Testis (tissue), 2 donors: ENCODE measurements at regions not wholly inside any gene's neighbourhood (a gene's known extent, or its start where the extent isn't known, plus 50 kb on each side); places are given as distances from the start of the nearest gene placed in this dataset.

Experiments
- DNase-seq: peaks from one replicate; pipeline ENCODE4 v3.0.0-alpha.2; 2019
- H3K27ac ChIP-seq, 2 donors: fragments of 200-600 bp; sonication (generic); one replicate each; pipeline ENCODE4 v1.5.1; 2019
- H3K27me3 ChIP-seq: fragments of 200-600 bp; sonication (generic); one replicate; pipeline ENCODE4 v1.5.1; 2019
- H3K36me3 ChIP-seq: fragments of 200-600 bp; sonication (generic); one replicate; pipeline ENCODE4 v1.5.1; 2017; ENCODE audit warnings: low read depth; ENCODE audit errors: missing control alignments
- H3K4me1 ChIP-seq: fragments of 200-600 bp; sonication (generic); one replicate; pipeline ENCODE4 v1.5.1; 2019
- H3K4me3 ChIP-seq, 2 donors: fragments of 200-600 bp; sonication (generic); one replicate each; pipeline ENCODE4 v1.5.1; 2017 to 2019
- H3K9me3 ChIP-seq: fragments of 200-600 bp; sonication (generic); one replicate; pipeline ENCODE4 v1.5.1; 2017
- POLR2A ChIP-seq: fragments of 450-650 bp; IDR thresholded peaks from one replicate; pipeline ENCODE4 v1.6.1; 2017; ENCODE audit warnings: antibody characterized with exemption, mild to moderate bottlenecking, moderate library complexity
- WGBS, 2 donors: methylation state at CpG; one replicate each; pipeline ENCODE4 v1.1.5; 2018; 5-methylcytosine and 5-hydroxymethylcytosine counted together
- intact Hi-C: fragments of 100-400 bp; cut with DNase I; formaldehyde crosslinking; loops from one replicate; pipeline ENCODE4 v1.15.1; 2023; ENCODE audit warnings: low total_unique reads
- TF ChIP-seq, protein P1 (sequence below), 3 experiments: fragments of 450-650 bp in 2 of 3; fragments of 200-600 bp in 1 of 3; sonication (generic) in 1 of 3; IDR thresholded peaks; one replicate each; pipeline ENCODE4 v1.5.1; 2016 to 2019; ENCODE audit warnings: antibody characterized with exemption in 3 of 3, mild to moderate bottlenecking in 2 of 3, moderate library complexity in 1 of 3

- H3K36me3 ChIP-seq = no peaks in the 10 kb centered on the region
- no peaks in the 10 kb centered on the region for H3K27me3 ChIP-seq
- DNase-seq = no peak
- no peaks in the 10 kb centered on the region for H3K9me3 ChIP-seq
- no peak overlapping the region for H3K27ac ChIP-seq
- TF ChIP-seq POLR2A = no peak
- TF ChIP-seq, protein P1, sequence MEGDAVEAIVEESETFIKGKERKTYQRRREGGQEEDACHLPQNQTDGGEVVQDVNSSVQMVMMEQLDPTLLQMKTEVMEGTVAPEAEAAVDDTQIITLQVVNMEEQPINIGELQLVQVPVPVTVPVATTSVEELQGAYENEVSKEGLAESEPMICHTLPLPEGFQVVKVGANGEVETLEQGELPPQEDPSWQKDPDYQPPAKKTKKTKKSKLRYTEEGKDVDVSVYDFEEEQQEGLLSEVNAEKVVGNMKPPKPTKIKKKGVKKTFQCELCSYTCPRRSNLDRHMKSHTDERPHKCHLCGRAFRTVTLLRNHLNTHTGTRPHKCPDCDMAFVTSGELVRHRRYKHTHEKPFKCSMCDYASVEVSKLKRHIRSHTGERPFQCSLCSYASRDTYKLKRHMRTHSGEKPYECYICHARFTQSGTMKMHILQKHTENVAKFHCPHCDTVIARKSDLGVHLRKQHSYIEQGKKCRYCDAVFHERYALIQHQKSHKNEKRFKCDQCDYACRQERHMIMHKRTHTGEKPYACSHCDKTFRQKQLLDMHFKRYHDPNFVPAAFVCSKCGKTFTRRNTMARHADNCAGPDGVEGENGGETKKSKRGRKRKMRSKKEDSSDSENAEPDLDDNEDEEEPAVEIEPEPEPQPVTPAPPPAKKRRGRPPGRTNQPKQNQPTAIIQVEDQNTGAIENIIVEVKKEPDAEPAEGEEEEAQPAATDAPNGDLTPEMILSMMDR (IDR thresholded peaks at IDR 0.05) = no peak
- intact Hi-C loops = no loop called here
- H3K4me3 ChIP-seq = no peak overlapping the region
- H3K4me1 ChIP-seq = no peaks in the 10 kb centered on the region
Measured at GRCh38 chr3:3629911-3630310, 169.3 kb upstream of the LRRN1 start.

GRCh38 chr3:3628676-3629328 is 170.4 kb upstream of the LRRN1 start:
- Histone ChIP-seq H3K4me3 (no peak overlapping the region), H3K27ac (no peak overlapping the region), H3K9me3 (no peaks in the 10 kb centered on the region), H3K27me3 (no peaks in the 10 kb centered on the region), H3K4me1 (no peaks in the 10 kb centered on the region), H3K36me3 (no peaks in the 10 kb centered on the region)
- WGBS, 2 donors = 35 to 59% methylated on average over 3 of the region's 3 CpGs
- no peak for DNase-seq
- intact Hi-C loops = no loop called here
- TF ChIP-seq POLR2A = no peak
- TF ChIP-seq, protein P1 (IDR thresholded peaks at IDR 0.05) = no peak

DNA sequence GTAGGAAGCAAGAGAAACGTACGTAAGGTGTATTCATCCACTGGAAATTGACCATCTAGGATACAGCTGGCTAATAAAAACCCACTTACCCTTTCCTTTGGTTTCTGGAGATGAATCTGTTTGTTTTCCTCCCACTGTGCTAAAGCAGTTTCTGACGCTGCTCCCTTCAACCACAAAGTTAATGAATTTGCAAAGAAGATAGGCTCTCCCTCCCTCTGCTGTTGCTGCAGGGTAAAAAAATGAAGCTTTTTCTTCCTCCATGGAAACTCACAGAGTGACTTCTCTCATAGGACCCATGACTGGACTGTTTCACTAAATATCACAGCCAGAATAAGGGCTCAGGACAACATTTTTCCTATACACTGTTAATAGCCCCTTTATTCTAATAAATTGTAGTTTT is 172.1 kb upstream of the LRRN1 start:
- TF ChIP-seq, protein P1 (IDR thresholded peaks at IDR 0.05) = no peak
- Histone ChIP-seq H3K9me3 (no peaks in the 10 kb centered on the region), H3K27ac (no peak overlapping the region), H3K4me1 (no peaks in the 10 kb centered on the region), H3K4me3 (no peak overlapping the region), H3K36me3 (no peaks in the 10 kb centered on the region), H3K27me3 (no peaks in the 10 kb centered on the region)
- 72 to 75% methylated on average over 3 of the region's 3 CpGs for WGBS, 2 donors
- intact Hi-C loops = no loop called here
- no peak for DNase-seq

DNA sequence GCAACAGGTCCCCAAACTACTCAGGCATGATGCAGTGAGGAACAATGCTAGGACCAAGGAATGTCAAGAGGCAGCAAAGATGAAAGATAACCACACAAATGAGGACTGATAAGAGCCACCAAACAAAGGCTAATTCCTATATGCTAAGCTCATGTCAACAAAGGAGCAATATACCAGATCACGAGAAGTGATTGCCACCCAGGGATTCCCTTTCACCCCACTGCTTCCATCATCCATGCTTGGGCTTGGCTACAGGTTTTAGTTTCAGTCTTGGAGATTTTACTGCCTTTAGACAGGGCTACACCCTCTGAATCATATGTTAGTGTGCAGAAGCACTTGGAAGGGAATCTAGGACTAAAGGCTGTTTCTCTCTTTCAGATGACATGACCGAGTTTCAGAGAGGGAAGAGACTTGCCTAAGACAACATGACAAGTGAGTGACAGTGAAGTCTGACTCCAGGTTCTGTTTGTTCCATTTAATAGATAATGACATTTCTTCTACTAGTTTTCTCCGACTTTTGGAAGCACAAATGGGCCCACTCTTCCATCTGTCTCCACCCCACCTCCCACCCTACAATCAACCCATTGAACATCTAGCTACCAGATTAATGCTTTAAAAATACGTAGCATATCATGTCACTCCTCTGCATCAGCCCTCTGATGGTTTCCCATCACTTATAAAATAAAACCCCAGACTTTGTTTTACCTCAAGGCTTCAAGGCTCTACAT is 173.5 kb upstream of the LRRN1 start:
- intact Hi-C loops = no loop called here
- Histone ChIP-seq H3K4me1 (no peaks in the 10 kb centered on the region), H3K9me3 (no peaks in the 10 kb centered on the region), H3K27me3 (no peaks in the 10 kb centered on the region), H3K36me3 (no peaks in the 10 kb centered on the region), H3K27ac (no peak overlapping the region), H3K4me3 (no peak overlapping the region)
- 87 to 93% methylated on average over 4 of the region's 4 CpGs for WGBS, 2 donors
- TF ChIP-seq, protein P1 (IDR thresholded peaks at IDR 0.05) = no peak
- no peak for TF ChIP-seq POLR2A
- DNase-seq = no peak

- TF ChIP-seq, protein P1 (IDR thresholded peaks at IDR 0.05) = no peak
- TF ChIP-seq POLR2A = no peak
- Histone ChIP-seq H3K36me3 (no peaks in the 10 kb centered on the region), H3K4me3 (no peak overlapping the region), H3K27me3 (no peaks in the 10 kb centered on the region), H3K9me3 (no peaks in the 10 kb centered on the region), H3K4me1 (no peaks in the 10 kb centered on the region), H3K27ac (no peak overlapping the region)
- no peak for DNase-seq
- 95 to 100% methylated on average over 1 of the region's 1 CpG for WGBS, 2 donors
- intact Hi-C loops = no loop called here
Measured at GRCh38 chr3:3619815-3620214, 179.4 kb upstream of the LRRN1 start.
